HUES6 (cell line): ENCODE measurements at regions not wholly inside any gene's neighbourhood (a gene's known extent, or its start where the extent isn't known, plus 50 kb on each side); places are given as distances from the start of the nearest gene placed in this dataset.

Source experiments
- H3K27ac ChIP-seq: 2 replicates; pipeline ENCODE4 v1.7.0; 2013; ENCODE audit warnings: low read depth, mild to moderate bottlenecking, low read length, inconsistent platforms
- H3K27me3 ChIP-seq: 2 replicates; pipeline ENCODE4 v1.6.1; 2013; ENCODE audit warnings: low read length; ENCODE audit not compliant: control insufficient read depth, insufficient read depth
- H3K36me3 ChIP-seq: 2 replicates; pipeline ENCODE4 v1.6.1; 2013; ENCODE audit warnings: low read length; ENCODE audit not compliant: control insufficient read depth, insufficient read depth
- H3K4me1 ChIP-seq: 2 replicates; pipeline ENCODE4 v1.6.1; 2013; ENCODE audit warnings: low read length; ENCODE audit not compliant: control insufficient read depth, insufficient read depth
- H3K4me3 ChIP-seq: 2 replicates; pipeline ENCODE4 v1.5.1; 2013; ENCODE audit warnings: low read depth, low read length
- H3K9ac ChIP-seq: one replicate; pipeline ENCODE4 v1.6.1; 2013; ENCODE audit warnings: mild to moderate bottlenecking, low read length
- H3K9me3 ChIP-seq: 2 replicates; pipeline ENCODE4 v1.6.1; 2013; ENCODE audit warnings: low read depth, low read length; ENCODE audit not compliant: control insufficient read depth, insufficient read depth

- H3K27ac ChIP-seq, result no peak overlapping the region
- H3K4me3 ChIP-seq, result no peak overlapping the region
- H3K27me3 ChIP-seq, result no peaks in the 10 kb centered on the region
These were observed 928.5 kb upstream of the ROBO1 start for GRCh38 chr3:80696280-80696679.

GRCh38 chr3:80688814-80689213 lies 921.0 kb upstream of the ROBO1 start:
- H3K27ac ChIP-seq, result no peak overlapping the region
- no peaks in the 10 kb centered on the region for H3K9me3 ChIP-seq
- no peaks in the 10 kb centered on the region for H3K27me3 ChIP-seq
- H3K4me1 ChIP-seq, result no peaks in the 10 kb centered on the region
- no peak overlapping the region for H3K9ac ChIP-seq
- H3K4me3 ChIP-seq, result no peak overlapping the region
- H3K36me3 ChIP-seq, result no peaks in the 10 kb centered on the region

More at GRCh38 chr3:80696280-80696679, 928.5 kb upstream of the ROBO1 start:
- no peaks in the 10 kb centered on the region for H3K36me3 ChIP-seq
- H3K4me1 ChIP-seq, result no peaks in the 10 kb centered on the region
- H3K9ac ChIP-seq, result no peak overlapping the region
- no peaks in the 10 kb centered on the region for H3K9me3 ChIP-seq

GRCh38 chr3:80682951-80683350 lies 915.2 kb upstream of the ROBO1 start:
- Histone ChIP-seq H3K9me3 (0 out of 2 replicates have a peak, but pooled peaks cover 2% of the 10 kb centered on the region), H3K4me1 (no peaks in the 10 kb centered on the region), H3K27me3 (no peaks in the 10 kb centered on the region), H3K36me3 (no peaks in the 10 kb centered on the region), H3K4me3 (no peak overlapping the region), H3K27ac (no peak overlapping the region), H3K9ac (no peak overlapping the region)

GRCh38 chr3:80682235-80682634 lies 914.4 kb upstream of the ROBO1 start:
- no peak overlapping the region for H3K27ac ChIP-seq
- H3K4me3 ChIP-seq, result no peak overlapping the region
- H3K9ac ChIP-seq, result no peak overlapping the region
- H3K4me1 ChIP-seq, result no peaks in the 10 kb centered on the region
- H3K36me3 ChIP-seq, result no peaks in the 10 kb centered on the region
- H3K27me3 ChIP-seq, result no peaks in the 10 kb centered on the region
- H3K9me3 ChIP-seq, result 0 out of 2 replicates have a peak, but pooled peaks cover 2% of the 10 kb centered on the region

DNA sequence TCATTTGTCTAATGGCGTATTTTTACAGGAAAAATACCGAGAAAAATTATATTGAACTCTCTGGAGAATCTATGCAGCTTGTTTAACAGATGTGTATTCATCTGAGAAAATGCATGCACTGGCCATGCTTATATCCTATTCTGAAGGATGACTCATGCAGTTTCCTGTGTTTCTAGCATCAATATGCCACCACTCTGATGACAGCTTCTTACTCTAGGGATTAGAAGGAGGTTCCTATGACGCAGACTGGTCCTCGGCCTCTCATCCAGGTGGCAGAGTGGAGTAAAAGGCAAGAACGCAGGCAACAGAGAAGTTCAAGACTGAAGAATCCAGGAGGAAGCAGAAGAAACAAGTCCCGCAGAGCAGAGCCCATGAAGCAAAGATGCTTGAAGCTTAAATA lies 910.0 kb upstream of the ROBO1 start:
- Histone ChIP-seq H3K4me3 (no peak overlapping the region), H3K9me3 (0 out of 2 replicates have a peak, but pooled peaks cover 2% of the 10 kb centered on the region), H3K9ac (no peak overlapping the region), H3K27me3 (no peaks in the 10 kb centered on the region), H3K4me1 (no peaks in the 10 kb centered on the region), H3K27ac (no peak overlapping the region), H3K36me3 (no peaks in the 10 kb centered on the region)

DNA sequence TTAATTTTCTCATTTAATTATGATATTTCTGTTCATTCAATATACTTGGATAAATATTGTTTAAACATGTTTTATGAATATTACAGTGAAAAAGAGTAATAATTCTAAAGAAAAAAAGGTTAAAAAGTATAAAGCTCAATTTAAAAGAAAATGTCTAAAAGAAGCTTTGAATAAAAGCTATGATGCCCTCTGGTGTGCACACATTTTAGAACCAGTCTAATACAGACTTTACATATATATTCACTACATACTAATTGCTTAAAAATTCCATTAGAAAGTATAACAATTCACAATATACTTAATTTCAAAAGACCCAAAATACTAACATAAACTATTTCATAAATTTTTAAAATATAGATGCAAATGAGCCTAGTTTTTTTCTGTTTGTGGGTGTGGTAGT lies 909.1 kb upstream of the ROBO1 start:
- no peak overlapping the region for H3K4me3 ChIP-seq
- H3K9me3 ChIP-seq, result no peaks in the 10 kb centered on the region
- no peaks in the 10 kb centered on the region for H3K27me3 ChIP-seq
- no peak overlapping the region for H3K9ac ChIP-seq
- no peak overlapping the region for H3K27ac ChIP-seq
- H3K4me1 ChIP-seq, result no peaks in the 10 kb centered on the region
- no peaks in the 10 kb centered on the region for H3K36me3 ChIP-seq

- H3K36me3 ChIP-seq, result no peaks in the 10 kb centered on the region
- no peaks in the 10 kb centered on the region for H3K4me1 ChIP-seq
These were observed 908.5 kb upstream of the ROBO1 start for GRCh38 chr3:80676261-80676660.

DNA sequence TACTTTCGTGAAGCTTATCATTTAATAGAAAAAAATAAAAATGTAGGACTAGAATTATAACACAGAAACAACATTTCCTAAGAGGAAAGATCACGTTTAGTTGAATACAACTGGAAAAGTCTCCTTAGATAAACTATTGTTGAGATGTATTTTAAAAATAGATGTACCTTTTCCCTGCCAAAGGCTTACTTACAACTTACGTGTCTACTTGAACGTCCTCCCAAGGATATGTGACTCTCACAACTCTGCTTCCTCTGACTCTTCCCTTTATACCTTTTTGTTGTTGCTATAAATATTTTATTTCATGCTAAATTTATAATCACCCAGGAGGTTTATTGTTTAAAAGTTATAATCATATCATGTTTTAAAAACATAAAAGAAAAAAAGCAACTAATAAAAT lies 908.0 kb upstream of the ROBO1 start:
- Histone ChIP-seq H3K36me3 (no peaks in the 10 kb centered on the region), H3K4me1 (no peaks in the 10 kb centered on the region), H3K27ac (no peak overlapping the region), H3K9me3 (no peaks in the 10 kb centered on the region), H3K4me3 (no peak overlapping the region), H3K9ac (no peak overlapping the region), H3K27me3 (no peaks in the 10 kb centered on the region)

More at GRCh38 chr3:80676261-80676660, 908.5 kb upstream of the ROBO1 start:
- Histone ChIP-seq H3K27me3 (no peaks in the 10 kb centered on the region), H3K9me3 (no peaks in the 10 kb centered on the region), H3K4me3 (no peak overlapping the region), H3K9ac (no peak overlapping the region), H3K27ac (no peak overlapping the region)

GRCh38 chr3:80668600-80669294 lies 900.9 kb upstream of the ROBO1 start:
- Histone ChIP-seq H3K4me1 (no peaks in the 10 kb centered on the region), H3K27ac (no peak overlapping the region), H3K9me3 (peaks cover 27% of the 10 kb centered on the region), H3K27me3 (no peaks in the 10 kb centered on the region), H3K4me3 (no peak overlapping the region), H3K9ac (no peak overlapping the region), H3K36me3 (no peaks in the 10 kb centered on the region)

DNA sequence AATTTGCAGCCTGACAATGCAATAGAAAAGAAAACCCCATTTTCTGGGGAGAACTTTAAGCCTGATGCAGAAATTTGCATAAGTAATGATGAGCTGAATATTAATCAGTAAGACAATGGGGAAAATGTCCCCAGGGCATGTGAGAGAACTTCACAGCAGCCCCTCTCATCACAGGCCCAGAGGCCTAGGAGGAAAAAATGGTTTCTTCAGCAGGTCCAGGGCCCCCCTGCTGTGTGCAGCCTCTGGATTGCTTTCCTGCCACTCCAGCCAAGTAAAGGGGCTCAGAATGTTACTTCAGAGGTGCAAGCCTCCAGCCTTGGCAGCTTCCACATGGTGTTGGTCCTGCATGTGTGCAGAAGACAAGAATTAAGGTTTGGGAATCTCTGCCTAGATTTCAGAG lies 900.3 kb upstream of the ROBO1 start:
- H3K4me1 ChIP-seq, result no peaks in the 10 kb centered on the region
- H3K4me3 ChIP-seq, result no peak overlapping the region
- H3K9me3 ChIP-seq, result peaks cover 27% of the 10 kb centered on the region
- no peaks in the 10 kb centered on the region for H3K27me3 ChIP-seq
- no peak overlapping the region for H3K27ac ChIP-seq
- no peaks in the 10 kb centered on the region for H3K36me3 ChIP-seq
- no peak overlapping the region for H3K9ac ChIP-seq

- Histone ChIP-seq H3K4me3 (no peak overlapping the region), H3K27me3 (no peaks in the 10 kb centered on the region), H3K36me3 (no peaks in the 10 kb centered on the region), H3K9me3 (peaks cover 18% of the 10 kb centered on the region), H3K9ac (no peak overlapping the region), H3K4me1 (no peaks in the 10 kb centered on the region), H3K27ac (no peak overlapping the region)
These were observed 895.6 kb upstream of the ROBO1 start for GRCh38 chr3:80663426-80663825.
